ENCODE measurements at regions not wholly inside any gene's neighbourhood (a gene's known extent, or its start where the extent isn't known, plus 50 kb on each side); places are given as distances from the start of the nearest gene placed in this dataset.

DNA sequence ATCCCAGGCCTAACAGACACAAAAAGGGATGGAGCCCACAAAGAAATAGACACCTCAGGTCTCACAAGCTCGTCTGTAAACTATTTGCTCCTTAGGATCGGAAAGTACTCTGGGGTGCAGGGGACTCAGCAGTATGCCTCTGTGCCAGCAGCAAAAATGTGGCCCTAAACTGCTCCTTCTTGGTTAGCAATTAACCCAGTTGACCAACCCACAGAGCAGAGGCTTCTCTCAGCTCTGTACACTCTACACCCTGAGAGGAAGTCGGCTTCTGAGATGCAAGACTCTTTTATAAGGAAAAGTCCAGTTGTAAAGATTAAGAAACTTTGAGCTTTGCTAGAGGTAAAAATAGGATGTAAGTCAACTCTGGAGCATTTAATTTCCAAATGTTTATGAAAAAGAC lies 156.3 kb upstream of the PRSS58 start:
- ATAC-seq, result no peak
- Histone ChIP-seq H3K79me2 (ENCODE audit: insufficient read depth, low read length) (no peaks in the 10 kb centered on the region), H3K4me3 (replicated peaks in 1 of 3; ENCODE audit: insufficient read depth in 1 of 3, low read depth in 2 of 3, low read length in 3 of 3) (no peak overlapping the region), H3K4me2 (ENCODE audit: low read depth, low read length) (no peak overlapping the region), H3K9ac (ENCODE audit: insufficient read depth, low read depth, low read length) (no peak overlapping the region), H3K36me3 (replicated peaks in 1 of 2; ENCODE audit: control insufficient read depth in 1 of 2, insufficient read depth in 2 of 2, low read length in 2 of 2) (no peaks in the 10 kb centered on the region), H3K27me3 (ENCODE audit: control insufficient read depth in 1 of 2, insufficient read depth in 2 of 2, low read length in 2 of 2) (no peaks in the 10 kb centered on the region; a peak in 2 of 5 replicates), H3K9me3 (ENCODE audit: low read length) (no peaks in the 10 kb centered on the region), H2AFZ (ENCODE audit: low read length) (no peak overlapping the region), H3K27ac (ENCODE audit: extremely low read length, insufficient read depth, low read length) (no peak overlapping the region), H4K20me1 (ENCODE audit: insufficient read depth, low read length) (no peaks in the 10 kb centered on the region), H3K4me1 (ENCODE audit: insufficient read depth, low read length) (no peaks in the 10 kb centered on the region)
- no TSS peak for BruUV-seq (replicated peaks)
- no peak for DNase-seq (ENCODE audit: low spot score)
- intact Hi-C loops (cut with micrococcal nuclease; ENCODE audit: unreplicated experiment), result no loop called here
- ChIA-PET CTCF (ENCODE audit: low intra/inter-chr PET ratio, low total read pairs) (no interaction called here), POLR2A (no interaction called here)
- in situ Hi-C loops (cut with HindIII; ENCODE audit: extremely low pct_ligation_motif_present, low pct_unique_long_range_greater_than_20kb), result no loop called here
- FAIRE-seq, result no peak
- TF ChIP-seq, protein P1, sequence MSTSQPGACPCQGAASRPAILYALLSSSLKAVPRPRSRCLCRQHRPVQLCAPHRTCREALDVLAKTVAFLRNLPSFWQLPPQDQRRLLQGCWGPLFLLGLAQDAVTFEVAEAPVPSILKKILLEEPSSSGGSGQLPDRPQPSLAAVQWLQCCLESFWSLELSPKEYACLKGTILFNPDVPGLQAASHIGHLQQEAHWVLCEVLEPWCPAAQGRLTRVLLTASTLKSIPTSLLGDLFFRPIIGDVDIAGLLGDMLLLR (CRISPR knock-in tag; IDR thresholded peaks at IDR 0.05), result no peak
- TF ChIP-seq, protein P2, sequence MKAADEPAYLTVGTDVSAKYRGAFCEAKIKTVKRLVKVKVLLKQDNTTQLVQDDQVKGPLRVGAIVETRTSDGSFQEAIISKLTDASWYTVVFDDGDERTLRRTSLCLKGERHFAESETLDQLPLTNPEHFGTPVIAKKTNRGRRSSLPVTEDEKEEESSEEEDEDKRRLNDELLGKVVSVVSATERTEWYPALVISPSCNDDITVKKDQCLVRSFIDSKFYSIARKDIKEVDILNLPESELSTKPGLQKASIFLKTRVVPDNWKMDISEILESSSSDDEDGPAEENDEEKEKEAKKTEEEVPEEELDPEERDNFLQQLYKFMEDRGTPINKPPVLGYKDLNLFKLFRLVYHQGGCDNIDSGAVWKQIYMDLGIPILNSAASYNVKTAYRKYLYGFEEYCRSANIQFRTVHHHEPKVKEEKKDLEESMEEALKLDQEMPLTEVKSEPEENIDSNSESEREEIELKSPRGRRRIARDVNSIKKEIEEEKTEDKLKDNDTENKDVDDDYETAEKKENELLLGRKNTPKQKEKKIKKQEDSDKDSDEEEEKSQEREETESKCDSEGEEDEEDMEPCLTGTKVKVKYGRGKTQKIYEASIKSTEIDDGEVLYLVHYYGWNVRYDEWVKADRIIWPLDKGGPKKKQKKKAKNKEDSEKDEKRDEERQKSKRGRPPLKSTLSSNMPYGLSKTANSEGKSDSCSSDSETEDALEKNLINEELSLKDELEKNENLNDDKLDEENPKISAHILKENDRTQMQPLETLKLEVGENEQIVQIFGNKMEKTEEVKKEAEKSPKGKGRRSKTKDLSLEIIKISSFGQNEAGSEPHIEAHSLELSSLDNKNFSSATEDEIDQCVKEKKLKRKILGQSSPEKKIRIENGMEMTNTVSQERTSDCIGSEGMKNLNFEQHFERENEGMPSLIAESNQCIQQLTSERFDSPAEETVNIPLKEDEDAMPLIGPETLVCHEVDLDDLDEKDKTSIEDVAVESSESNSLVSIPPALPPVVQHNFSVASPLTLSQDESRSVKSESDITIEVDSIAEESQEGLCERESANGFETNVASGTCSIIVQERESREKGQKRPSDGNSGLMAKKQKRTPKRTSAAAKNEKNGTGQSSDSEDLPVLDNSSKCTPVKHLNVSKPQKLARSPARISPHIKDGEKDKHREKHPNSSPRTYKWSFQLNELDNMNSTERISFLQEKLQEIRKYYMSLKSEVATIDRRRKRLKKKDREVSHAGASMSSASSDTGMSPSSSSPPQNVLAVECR (CRISPR knock-in tag; IDR thresholded peaks at IDR 0.05; ENCODE audit: borderline replicate concordance), result no peak
- TF ChIP-seq RXRB (CRISPR knock-in tag; IDR thresholded peaks at IDR 0.05; ENCODE audit: borderline replicate concordance), result no peak
- TF ChIP-seq RARA (CRISPR knock-in tag; IDR thresholded peaks at IDR 0.05), result no peak
- no peak for TF ChIP-seq ZNF557 (CRISPR knock-in tag; IDR thresholded peaks at IDR 0.05)
- TF ChIP-seq, protein P3, sequence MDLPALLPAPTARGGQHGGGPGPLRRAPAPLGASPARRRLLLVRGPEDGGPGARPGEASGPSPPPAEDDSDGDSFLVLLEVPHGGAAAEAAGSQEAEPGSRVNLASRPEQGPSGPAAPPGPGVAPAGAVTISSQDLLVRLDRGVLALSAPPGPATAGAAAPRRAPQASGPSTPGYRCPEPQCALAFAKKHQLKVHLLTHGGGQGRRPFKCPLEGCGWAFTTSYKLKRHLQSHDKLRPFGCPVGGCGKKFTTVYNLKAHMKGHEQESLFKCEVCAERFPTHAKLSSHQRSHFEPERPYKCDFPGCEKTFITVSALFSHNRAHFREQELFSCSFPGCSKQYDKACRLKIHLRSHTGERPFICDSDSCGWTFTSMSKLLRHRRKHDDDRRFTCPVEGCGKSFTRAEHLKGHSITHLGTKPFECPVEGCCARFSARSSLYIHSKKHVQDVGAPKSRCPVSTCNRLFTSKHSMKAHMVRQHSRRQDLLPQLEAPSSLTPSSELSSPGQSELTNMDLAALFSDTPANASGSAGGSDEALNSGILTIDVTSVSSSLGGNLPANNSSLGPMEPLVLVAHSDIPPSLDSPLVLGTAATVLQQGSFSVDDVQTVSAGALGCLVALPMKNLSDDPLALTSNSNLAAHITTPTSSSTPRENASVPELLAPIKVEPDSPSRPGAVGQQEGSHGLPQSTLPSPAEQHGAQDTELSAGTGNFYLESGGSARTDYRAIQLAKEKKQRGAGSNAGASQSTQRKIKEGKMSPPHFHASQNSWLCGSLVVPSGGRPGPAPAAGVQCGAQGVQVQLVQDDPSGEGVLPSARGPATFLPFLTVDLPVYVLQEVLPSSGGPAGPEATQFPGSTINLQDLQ (CRISPR knock-in tag; IDR thresholded peaks at IDR 0.05), result no peak
- TF ChIP-seq ZNF747 (CRISPR knock-in tag; IDR thresholded peaks at IDR 0.05; ENCODE audit: borderline replicate concordance), result no peak
- no peak for TF ChIP-seq KMT2A (CRISPR knock-in tag; IDR thresholded peaks at IDR 0.05)
- TF ChIP-seq, protein P4, sequence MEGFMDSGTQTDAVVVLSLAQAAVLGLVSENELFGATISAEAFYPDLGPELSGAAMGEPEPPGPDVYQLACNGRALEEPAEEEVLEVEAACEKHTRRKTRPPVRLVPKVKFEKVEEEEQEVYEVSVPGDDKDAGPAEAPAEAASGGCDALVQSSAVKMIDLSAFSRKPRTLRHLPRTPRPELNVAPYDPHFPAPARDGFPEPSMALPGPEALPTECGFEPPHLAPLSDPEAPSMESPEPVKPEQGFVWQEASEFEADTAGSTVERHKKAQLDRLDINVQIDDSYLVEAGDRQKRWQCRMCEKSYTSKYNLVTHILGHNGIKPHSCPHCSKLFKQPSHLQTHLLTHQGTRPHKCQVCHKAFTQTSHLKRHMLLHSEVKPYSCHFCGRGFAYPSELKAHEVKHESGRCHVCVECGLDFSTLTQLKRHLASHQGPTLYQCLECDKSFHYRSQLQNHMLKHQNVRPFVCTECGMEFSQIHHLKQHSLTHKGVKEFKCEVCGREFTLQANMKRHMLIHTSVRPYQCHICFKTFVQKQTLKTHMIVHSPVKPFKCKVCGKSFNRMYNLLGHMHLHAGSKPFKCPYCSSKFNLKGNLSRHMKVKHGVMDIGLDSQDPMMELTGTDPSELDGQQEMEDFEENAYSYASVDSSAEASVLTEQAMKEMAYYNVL (CRISPR knock-in tag; IDR thresholded peaks at IDR 0.05; ENCODE audit: borderline replicate concordance), result no peak
- WGBS (ENCODE audit: low lambda C conversion rate), result 19% methylated on average over 3 of the region's 3 CpGs
